ENCODE measurements at regions not wholly inside any gene's neighbourhood (a gene's known extent, or its start where the extent isn't known, plus 50 kb on each side); places are given as distances from the start of the nearest gene placed in this dataset.

DNA sequence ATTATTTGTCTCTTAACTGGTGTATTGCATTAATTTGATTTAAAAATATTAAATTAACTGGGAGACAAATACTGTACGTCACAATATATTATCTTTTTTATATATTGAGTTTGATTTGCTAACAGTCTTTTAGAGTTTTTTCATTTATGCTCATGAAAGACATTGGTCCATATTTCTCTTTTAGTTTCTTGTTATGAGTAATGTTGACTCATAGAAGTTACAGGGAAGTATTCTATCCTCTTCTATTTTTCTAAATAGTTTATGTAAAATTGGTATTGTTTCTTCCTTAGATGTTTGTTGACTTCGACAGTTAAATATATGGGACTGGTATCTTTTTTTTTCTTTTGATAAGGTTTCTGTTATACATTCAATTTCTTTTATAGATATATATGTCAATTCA, 1115.6 kb upstream of the CITED2 start:
- H3K36me3 Mint-ChIP-seq (ENCODE audit: low read depth) = peaks cover 5% of the 10 kb centered on the region
- no peak for DNase-seq (ENCODE audit: low read depth, low spot score)
- H3K4me1 Mint-ChIP-seq = peaks cover 6% of the 10 kb centered on the region
- H3K4me3 Mint-ChIP-seq = no peak overlapping the region
- TF ChIP-seq, protein P1, sequence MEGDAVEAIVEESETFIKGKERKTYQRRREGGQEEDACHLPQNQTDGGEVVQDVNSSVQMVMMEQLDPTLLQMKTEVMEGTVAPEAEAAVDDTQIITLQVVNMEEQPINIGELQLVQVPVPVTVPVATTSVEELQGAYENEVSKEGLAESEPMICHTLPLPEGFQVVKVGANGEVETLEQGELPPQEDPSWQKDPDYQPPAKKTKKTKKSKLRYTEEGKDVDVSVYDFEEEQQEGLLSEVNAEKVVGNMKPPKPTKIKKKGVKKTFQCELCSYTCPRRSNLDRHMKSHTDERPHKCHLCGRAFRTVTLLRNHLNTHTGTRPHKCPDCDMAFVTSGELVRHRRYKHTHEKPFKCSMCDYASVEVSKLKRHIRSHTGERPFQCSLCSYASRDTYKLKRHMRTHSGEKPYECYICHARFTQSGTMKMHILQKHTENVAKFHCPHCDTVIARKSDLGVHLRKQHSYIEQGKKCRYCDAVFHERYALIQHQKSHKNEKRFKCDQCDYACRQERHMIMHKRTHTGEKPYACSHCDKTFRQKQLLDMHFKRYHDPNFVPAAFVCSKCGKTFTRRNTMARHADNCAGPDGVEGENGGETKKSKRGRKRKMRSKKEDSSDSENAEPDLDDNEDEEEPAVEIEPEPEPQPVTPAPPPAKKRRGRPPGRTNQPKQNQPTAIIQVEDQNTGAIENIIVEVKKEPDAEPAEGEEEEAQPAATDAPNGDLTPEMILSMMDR (conservative IDR thresholded peaks at IDR 0.05) = no peak
- no peak overlapping the region for H3K27ac Mint-ChIP-seq (ENCODE audit: unreplicated experiment)
- no peaks in the 10 kb centered on the region for H3K27me3 Mint-ChIP-seq (ENCODE audit: low read depth)
- peaks cover 3% of the 10 kb centered on the region for H3K9me3 Mint-ChIP-seq

DNA sequence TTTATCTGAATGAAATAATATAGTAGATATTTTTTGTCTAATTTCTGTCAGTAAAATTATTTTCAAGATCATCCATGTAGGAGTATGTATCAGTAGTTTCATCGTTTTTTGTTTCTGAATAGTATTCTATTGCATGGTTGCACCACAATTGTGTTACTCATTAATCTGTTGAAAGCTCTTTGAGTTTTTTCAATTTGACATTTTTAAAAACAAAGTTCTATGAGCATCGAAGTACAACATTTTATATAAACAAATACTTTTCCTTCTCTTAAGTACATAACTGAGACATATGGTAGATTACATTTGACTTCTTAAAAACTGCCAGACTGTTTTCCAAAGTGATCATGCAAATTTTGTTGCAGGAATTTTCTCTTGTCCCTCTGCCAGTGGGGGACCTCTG, 1113.1 kb upstream of the CITED2 start:
- no peak for DNase-seq (ENCODE audit: low read depth, low spot score)
- Mint-ChIP-seq H3K9me3 (peaks cover 3% of the 10 kb centered on the region), H3K4me1 (peaks cover 12% of the 10 kb centered on the region), H3K36me3 (ENCODE audit: low read depth) (peaks cover 5% of the 10 kb centered on the region), H3K27ac (ENCODE audit: unreplicated experiment) (no peak overlapping the region), H3K4me3 (no peak overlapping the region), H3K27me3 (ENCODE audit: low read depth) (no peaks in the 10 kb centered on the region)
- TF ChIP-seq, protein P1 (conservative IDR thresholded peaks at IDR 0.05) = no peak

DNA sequence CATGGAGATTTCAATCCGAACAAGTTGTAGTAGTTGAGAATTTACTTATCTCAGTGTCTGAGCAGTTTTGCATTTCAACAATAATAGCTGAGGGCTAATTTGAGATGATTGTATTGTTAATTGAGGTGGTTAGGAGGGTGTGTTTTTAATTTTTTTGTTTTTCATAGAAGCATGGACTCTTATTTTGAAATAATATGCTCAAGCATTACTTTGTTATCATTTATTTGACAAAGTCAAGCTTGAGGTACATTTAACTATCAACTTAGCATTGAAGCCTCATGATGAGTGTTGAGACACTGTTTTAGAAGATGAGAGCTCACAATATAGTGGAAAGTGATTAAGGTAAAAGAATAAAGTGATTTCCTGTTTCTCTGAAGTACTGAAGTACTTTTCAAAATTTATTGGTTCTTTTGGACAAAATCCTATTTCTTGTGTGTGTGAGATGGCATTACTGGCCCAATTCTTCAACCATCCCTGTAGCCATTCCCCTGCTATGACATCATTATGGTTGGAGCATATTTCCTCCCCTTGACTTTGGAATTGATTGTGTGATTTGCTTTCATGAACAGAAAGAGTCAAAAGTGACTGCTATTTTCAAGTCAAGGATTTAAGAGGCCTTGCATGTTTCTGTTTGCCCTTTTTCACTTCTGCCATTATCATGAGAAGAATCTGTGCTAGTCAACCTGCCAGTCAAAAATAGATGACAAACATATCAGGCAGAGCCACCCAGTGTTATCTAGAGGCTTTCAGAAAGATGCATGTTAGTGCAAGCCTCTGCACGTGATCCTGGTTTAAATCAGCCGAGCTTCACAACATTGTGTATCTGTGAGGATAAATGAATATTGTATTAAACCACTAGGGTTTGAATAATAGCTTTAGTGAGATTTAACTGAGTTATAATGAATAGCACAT, 1112.3 kb upstream of the CITED2 start:
- Mint-ChIP-seq H3K27me3 (ENCODE audit: low read depth) (no peaks in the 10 kb centered on the region), H3K27ac (ENCODE audit: unreplicated experiment) (no peak overlapping the region), H3K9me3 (peaks cover 3% of the 10 kb centered on the region), H3K36me3 (ENCODE audit: low read depth) (peaks cover 5% of the 10 kb centered on the region), H3K4me3 (no peak overlapping the region), H3K4me1 (peaks cover 12% of the 10 kb centered on the region)
- TF ChIP-seq, protein P1 (conservative IDR thresholded peaks at IDR 0.05) = no peak
- DNase-seq (ENCODE audit: low read depth, low spot score) = no peak

DNA sequence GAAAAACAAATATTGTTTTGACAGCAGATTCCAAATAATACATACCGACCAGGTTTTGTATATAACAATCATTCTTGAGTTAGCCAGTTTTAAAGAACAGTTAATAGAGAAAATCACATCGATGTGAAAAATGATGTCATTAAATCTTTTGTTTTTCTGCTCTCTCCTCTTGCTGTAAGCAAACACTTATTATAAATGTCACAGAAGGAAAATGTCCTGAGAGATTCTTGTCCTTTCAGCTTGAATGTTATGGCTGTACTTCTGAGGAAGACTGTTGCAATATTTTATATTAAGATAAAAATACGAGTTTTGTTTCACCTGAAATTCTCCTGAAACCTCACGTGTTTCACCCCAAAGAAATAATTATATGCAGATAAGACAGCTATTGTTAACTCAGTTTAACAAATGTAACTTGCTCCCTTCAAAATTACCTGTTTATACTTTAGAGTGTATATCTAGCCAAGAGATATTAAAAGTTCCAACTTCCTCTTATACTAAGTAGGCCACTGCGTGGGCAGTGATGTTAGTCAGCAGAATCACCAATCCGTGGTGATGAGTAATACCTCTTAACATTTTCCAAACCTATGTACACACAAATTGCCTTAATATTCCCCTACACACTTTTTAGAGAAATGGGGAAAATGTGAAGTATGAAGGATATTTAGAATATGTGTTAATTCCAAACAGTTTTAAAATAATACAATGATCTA, 1111.4 kb upstream of the CITED2 start:
- peaks cover 12% of the 10 kb centered on the region for H3K4me1 Mint-ChIP-seq
- TF ChIP-seq, protein P1 (conservative IDR thresholded peaks at IDR 0.05) = no peak
- H3K27me3 Mint-ChIP-seq (ENCODE audit: low read depth) = no peaks in the 10 kb centered on the region
- H3K27ac Mint-ChIP-seq (ENCODE audit: unreplicated experiment) = no peak overlapping the region
- no peak for DNase-seq (ENCODE audit: low read depth, low spot score)
- H3K4me3 Mint-ChIP-seq = no peak overlapping the region
- peaks cover 3% of the 10 kb centered on the region for H3K9me3 Mint-ChIP-seq
- H3K36me3 Mint-ChIP-seq (ENCODE audit: low read depth) = peaks cover 5% of the 10 kb centered on the region

DNA sequence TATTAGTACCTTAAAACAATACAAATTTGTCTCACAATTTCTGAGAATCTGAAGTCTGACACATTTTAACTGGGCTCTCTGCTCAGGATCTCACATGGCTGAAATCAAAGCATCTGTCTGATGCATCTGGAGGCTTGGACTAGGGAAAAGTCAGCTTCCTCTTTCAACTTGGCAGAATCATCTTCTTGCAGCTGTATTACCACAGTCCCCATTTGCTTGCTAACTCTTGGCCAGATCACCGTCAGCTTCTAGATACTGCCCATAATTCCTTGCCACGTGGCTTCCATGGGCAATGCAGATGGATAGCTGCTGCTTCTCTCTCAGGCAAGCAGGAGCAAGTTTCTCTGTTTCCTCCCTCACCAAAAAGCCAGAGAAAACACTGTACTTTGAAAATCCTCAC, 1106.4 kb upstream of the CITED2 start:
- TF ChIP-seq, protein P1 (conservative IDR thresholded peaks at IDR 0.05) = no peak

More for the DNA sequence above, 1106.4 kb upstream of the CITED2 start:
- H3K4me1 Mint-ChIP-seq = peaks cover 12% of the 10 kb centered on the region
- H3K27ac Mint-ChIP-seq (ENCODE audit: unreplicated experiment) = no peak overlapping the region
- H3K9me3 Mint-ChIP-seq = peaks cover 3% of the 10 kb centered on the region
- no peaks in the 10 kb centered on the region for H3K36me3 Mint-ChIP-seq (ENCODE audit: low read depth)
- no peak overlapping the region for H3K4me3 Mint-ChIP-seq
- no peak for DNase-seq (ENCODE audit: low read depth, low spot score)
- H3K27me3 Mint-ChIP-seq (ENCODE audit: low read depth) = no peaks in the 10 kb centered on the region

All from neural crest cell (in vitro differentiated cells).